Adrenal gland (tissue), 9 donors: ENCODE measurements at regions not wholly inside any gene's neighbourhood (a gene's known extent, or its start where the extent isn't known, plus 50 kb on each side); places are given as distances from the start of the nearest gene placed in this dataset.

Experiments
- DNase-seq, 7 donors: peaks; one replicate each; pipeline ENCODE4 v3.0.0-alpha.2; 2019 to 2020
- H3K27ac ChIP-seq, 5 donors: fragments of 200-600 bp; sonication (generic) in 4 of 5; 1 replicate in 3 of 5; 2 replicates in 2 of 5; pipeline versions ENCODE4 v1.5.1 to v1.8.0; 2016 to 2020; ENCODE audit warnings: mild to moderate bottlenecking in 1 of 5
- H3K27me3 ChIP-seq: fragments of 200-600 bp; 2 replicates; pipeline ENCODE4 v1.8.0; 2021
- H3K36me3 ChIP-seq, 2 donors: fragments of 200-600 bp; replicated peaks in 1 of 2; 1 replicate in 1 of 2; 2 replicates in 1 of 2; pipeline versions ENCODE4 v1.5.1 to v1.8.0; 2018 to 2022
- H3K4me1 ChIP-seq, 2 donors: fragments of 200-600 bp; replicated peaks in 1 of 2; 1 replicate in 1 of 2; 2 replicates in 1 of 2; pipeline versions ENCODE4 v1.5.1 to v1.8.0; 2018 to 2021
- H3K4me3 ChIP-seq, 4 donors: fragments of 200-600 bp; sonication (generic) in 3 of 4; one replicate each; pipeline ENCODE4 v1.5.1; 2016 to 2018
- H3K9me3 ChIP-seq, 3 donors: fragments of 200-600 bp; sonication (generic) in 1 of 3; replicated peaks in 1 of 3; 1 replicate in 2 of 3; 2 replicates in 1 of 3; pipeline versions ENCODE4 v1.5.1 to v1.8.0; 2016 to 2021
- CTCF ChIP-seq, 6 experiments: fragments of 450-650 bp in 4 of 6; fragments of 200-600 bp in 2 of 6; sonication (generic) in 1 of 6; IDR thresholded peaks; 1 replicate in 5 of 6; 2 replicates in 1 of 6; pipeline versions ENCODE4 v1.5.1 to v1.8.0; 2016 to 2021; ENCODE audit warnings: antibody characterized with exemption in 6 of 6, mild to moderate bottlenecking in 2 of 6, moderate library complexity in 1 of 6
- POLR2A ChIP-seq, 2 donors: fragments of 450-650 bp; IDR thresholded peaks; one replicate each; pipeline ENCODE4 v1.6.1; 2017; ENCODE audit warnings: antibody characterized with exemption in 2 of 2, mild to moderate bottlenecking in 2 of 2, moderate library complexity in 1 of 2
- WGBS, 4 donors: extraction: QIAGEN DNeasy Blood & Tissue Kit in 2 of 4; methylation state at CpG; one replicate each; pipeline versions ENCODE4 v1.1.5 to v1.1.7; 2013 to 2017; 5-methylcytosine and 5-hydroxymethylcytosine counted together
- intact Hi-C, 2 donors: fragments of 100-400 bp; cut with DNase I; formaldehyde crosslinking; loops; one replicate each; pipeline versions ENCODE4 v1.14.1 to v1.15.0; 2022 to 2023
- donor health status: healthy with polysubstance abuse.
- donor health status: Bipolar disorder and iron deficiency.
- donor health status: DM: yes; HTN: yes; CAD: no.
- donor health status: DM: no; HTN: no; CAD: no.
- donor health status: DM: no; HTN: no; CAD: no.

GRCh38 chr20:41678799-41679198 is 60.6 kb upstream of the CHD6 start:
- Histone ChIP-seq H3K27me3 (peaks cover 3% of the 10 kb centered on the region), H3K36me3 (no peaks in the 10 kb centered on the region), H3K9me3 (no peaks in the 10 kb centered on the region), H3K4me1 (no peaks in the 10 kb centered on the region), H3K4me3 (no peak overlapping the region), H3K27ac (no peak overlapping the region)
- TF ChIP-seq CTCF (IDR thresholded peaks at IDR 0.05): no peak
- TF ChIP-seq POLR2A (IDR thresholded peaks at IDR 0.05): no peak
- DNase-seq: no peak
- intact Hi-C loops: no loop called here
- 89 to 100% (median 97%) methylated on average over 2 of the region's 2 CpGs for WGBS, 4 donors

GRCh38 chr20:41672282-41672681 is 54.1 kb upstream of the CHD6 start:
- intact Hi-C loops: no loop called here
- Histone ChIP-seq H3K4me3 (no peak overlapping the region), H3K36me3 (no peaks in the 10 kb centered on the region), H3K27ac (no peak overlapping the region), H3K4me1 (no peaks in the 10 kb centered on the region), H3K27me3 (peaks cover 3% of the 10 kb centered on the region), H3K9me3 (no peaks in the 10 kb centered on the region)
- no peak for TF ChIP-seq CTCF (IDR thresholded peaks at IDR 0.05)
- no peak for TF ChIP-seq POLR2A (IDR thresholded peaks at IDR 0.05)
- WGBS, 4 donors: 85 to 100% (median 93%) methylated on average over 2 to 3 of the region's 3 CpGs
- DNase-seq: no peak

- Histone ChIP-seq H3K4me1 (no peaks in the 10 kb centered on the region), H3K9me3 (no peaks in the 10 kb centered on the region), H3K36me3 (no peaks in the 10 kb centered on the region), H3K27me3 (peaks cover 3% of the 10 kb centered on the region), H3K27ac (no peak overlapping the region), H3K4me3 (no peak overlapping the region)
- DNase-seq: no peak
- WGBS, 4 donors: 62 to 75% (median 69%) methylated on average over 6 of the region's 6 CpGs
- intact Hi-C loops: no loop called here
- TF ChIP-seq POLR2A (IDR thresholded peaks at IDR 0.05): no peak
- TF ChIP-seq CTCF (IDR thresholded peaks at IDR 0.05): no peak
Observed at GRCh38 chr20:41671143-41671542, 53.0 kb upstream of the CHD6 start.

- H3K36me3 ChIP-seq: no peaks in the 10 kb centered on the region
- TF ChIP-seq CTCF (IDR thresholded peaks at IDR 0.05) (no peak), POLR2A (IDR thresholded peaks at IDR 0.05) (no peak)
- no peak for DNase-seq
- no peaks in the 10 kb centered on the region for H3K4me1 ChIP-seq
- peaks cover 3% of the 10 kb centered on the region for H3K27me3 ChIP-seq
- WGBS, 4 donors: 70 to 76% (median 72%) methylated on average over 5 to 6 of the region's 6 CpGs
- H3K4me3 ChIP-seq: no peak overlapping the region
- no peak overlapping the region for H3K27ac ChIP-seq
- intact Hi-C loops: no loop called here
- no peaks in the 10 kb centered on the region for H3K9me3 ChIP-seq
Observed at GRCh38 chr20:41670631-41671030, 52.5 kb upstream of the CHD6 start.
